ENCODE measurements at regions not wholly inside any gene's neighbourhood (a gene's known extent, or its start where the extent isn't known, plus 50 kb on each side); places are given as distances from the start of the nearest gene placed in this dataset.
"Not testable (repeated sequence)": the region's sequence is repeated elsewhere in the genome, so short reads cannot be mapped to it uniquely, and the experiment has no call there.

GRCh38 chr20:29309481-29309880 lies 1948.0 kb upstream of the DEFB115 start:
- H3K36me3 ChIP-seq (ENCODE audit: control insufficient read depth, insufficient read depth, low read length); H3K27ac ChIP-seq (ENCODE audit: low read length); H3K4me3 Mint-ChIP-seq; ATAC-seq; H3K4me3 ChIP-seq (ENCODE audit: low read length); H3K27me3 ChIP-seq (ENCODE audit: control insufficient read depth, insufficient read depth, low read length); H3K27ac Mint-ChIP-seq; H3K4me1 ChIP-seq (ENCODE audit: control insufficient read depth, insufficient read depth, low read length); intact Hi-C loops (cut with micrococcal nuclease); DNase-seq; H3K36me3 Mint-ChIP-seq; H3K4me1 Mint-ChIP-seq: not testable (repeated sequence)
- peaks cover 39% of the 10 kb centered on the region in 2 donors for H3K9me3 Mint-ChIP-seq
- peaks cover 0 to 20% of the 10 kb centered on the region in 2 donors for H3K27me3 Mint-ChIP-seq (ENCODE audit: low read depth in 2 of 2)
- 87% methylated on average over 16 of the region's 17 CpGs for WGBS (ENCODE audit: insufficient coverage)
- H3K9me3 ChIP-seq (ENCODE audit: control insufficient read depth, insufficient read depth, low read length), result peaks cover 17% of the 10 kb centered on the region

GRCh38 chr20:29311046-29311445 lies 1946.4 kb upstream of the DEFB115 start:
- intact Hi-C loops (cut with micrococcal nuclease), result not testable (repeated sequence)

GRCh38 chr20:29312679-29313078 lies 1944.8 kb upstream of the DEFB115 start:
- H3K36me3 ChIP-seq (ENCODE audit: control insufficient read depth, insufficient read depth, low read length); H3K27me3 ChIP-seq (ENCODE audit: control insufficient read depth, insufficient read depth, low read length); ATAC-seq; H3K4me1 Mint-ChIP-seq; H3K4me3 Mint-ChIP-seq; H3K27ac ChIP-seq (ENCODE audit: low read length); DNase-seq; H3K27me3 Mint-ChIP-seq (ENCODE audit: low read depth in 2 of 2); H3K4me1 ChIP-seq (ENCODE audit: control insufficient read depth, insufficient read depth, low read length); H3K27ac Mint-ChIP-seq; H3K4me3 ChIP-seq (ENCODE audit: low read length); intact Hi-C loops (cut with micrococcal nuclease); H3K9me3 ChIP-seq (ENCODE audit: control insufficient read depth, insufficient read depth, low read length): not testable (repeated sequence)
- WGBS (ENCODE audit: insufficient coverage), result 83% methylated on average over 8 of the region's 8 CpGs
- H3K9me3 Mint-ChIP-seq, result peaks cover 24 to 28% of the 10 kb centered on the region in 2 donors
- peaks cover 10% of the 10 kb centered on the region for H3K36me3 Mint-ChIP-seq

More at GRCh38 chr20:29311046-29311445, 1946.4 kb upstream of the DEFB115 start:
- not testable (repeated sequence) for H3K27me3 Mint-ChIP-seq (ENCODE audit: low read depth in 2 of 2); H3K4me3 ChIP-seq (ENCODE audit: low read length); ATAC-seq; H3K27ac Mint-ChIP-seq; H3K4me1 ChIP-seq (ENCODE audit: control insufficient read depth, insufficient read depth, low read length); H3K27ac ChIP-seq (ENCODE audit: low read length); H3K27me3 ChIP-seq (ENCODE audit: control insufficient read depth, insufficient read depth, low read length); DNase-seq; H3K36me3 ChIP-seq (ENCODE audit: control insufficient read depth, insufficient read depth, low read length); H3K4me1 Mint-ChIP-seq; H3K4me3 Mint-ChIP-seq
- peaks cover 16% of the 10 kb centered on the region for H3K9me3 ChIP-seq (ENCODE audit: control insufficient read depth, insufficient read depth, low read length)
- H3K36me3 Mint-ChIP-seq, result peaks cover 10% of the 10 kb centered on the region
- WGBS (ENCODE audit: insufficient coverage), result 77% methylated on average over 6 of the region's 16 CpGs
- H3K9me3 Mint-ChIP-seq, result peaks cover 25 to 26% of the 10 kb centered on the region in 2 donors

- Histone ChIP-seq H3K36me3 (ENCODE audit: control insufficient read depth, insufficient read depth, low read length) (no peaks in the 10 kb centered on the region), H3K4me3 (ENCODE audit: low read length) (no peak overlapping the region), H3K27me3 (ENCODE audit: control insufficient read depth, insufficient read depth, low read length) (no peaks in the 10 kb centered on the region), H3K9me3 (ENCODE audit: control insufficient read depth, insufficient read depth, low read length) (peaks cover 9% of the 10 kb centered on the region), H3K4me1 (ENCODE audit: control insufficient read depth, insufficient read depth, low read length) (no peaks in the 10 kb centered on the region), H3K27ac (ENCODE audit: low read length) (no peak overlapping the region)
- DNase-seq (no peak), ATAC-seq (no peak)
- Mint-ChIP-seq H3K4me3 (no peak overlapping the region), H3K9me3 (peaks cover 17 to 23% of the 10 kb centered on the region in 2 donors), H3K4me1 (no peaks in the 10 kb centered on the region), H3K27ac (no peak overlapping the region), H3K36me3 (peaks cover 10% of the 10 kb centered on the region), H3K27me3 (ENCODE audit: low read depth in 2 of 2) (peaks cover 0 to 7% of the 10 kb centered on the region in 2 donors)
- intact Hi-C loops (cut with micrococcal nuclease), result no loop called here
- TF ChIP-seq CTCF (IDR thresholded peaks at IDR 0.05), result no peak
- WGBS (ENCODE audit: insufficient coverage), result 77% methylated on average over 14 of the region's 18 CpGs
Measured at GRCh38 chr20:29313481-29313880, 1944.0 kb upstream of the DEFB115 start.

- H3K9me3 ChIP-seq (ENCODE audit: control insufficient read depth, insufficient read depth, low read length), result peaks cover 12% of the 10 kb centered on the region
- Mint-ChIP-seq H3K4me1 (peaks cover 0 to 4% of the 10 kb centered on the region in 2 donors), H3K36me3 (peaks cover 10% of the 10 kb centered on the region), H3K27me3 (ENCODE audit: low read depth in 2 of 2) (peaks cover 0 to 3% of the 10 kb centered on the region in 2 donors), H3K9me3 (peaks cover 10 to 17% of the 10 kb centered on the region in 2 donors), H3K4me3 (no peak overlapping the region), H3K27ac (no peak overlapping the region)
- H3K4me1 ChIP-seq (ENCODE audit: control insufficient read depth, insufficient read depth, low read length), result no peaks in the 10 kb centered on the region
- ATAC-seq (no peak), DNase-seq (no peak)
- no peak for TF ChIP-seq CTCF (IDR thresholded peaks at IDR 0.05)
- H3K27me3 ChIP-seq (ENCODE audit: control insufficient read depth, insufficient read depth, low read length), result no peaks in the 10 kb centered on the region
- no peak overlapping the region for H3K27ac ChIP-seq (ENCODE audit: low read length)
- H3K4me3 ChIP-seq (ENCODE audit: low read length), result no peak overlapping the region
- no peaks in the 10 kb centered on the region for H3K36me3 ChIP-seq (ENCODE audit: control insufficient read depth, insufficient read depth, low read length)
- 86% methylated on average over 6 of the region's 6 CpGs for WGBS (ENCODE audit: insufficient coverage)
- intact Hi-C loops (cut with micrococcal nuclease), result no loop called here
Measured at GRCh38 chr20:29314294-29314693, 1943.2 kb upstream of the DEFB115 start.
